Esophagus squamous epithelium (tissue), 4 donors: ENCODE measurements at regions not wholly inside any gene's neighbourhood (a gene's known extent, or its start where the extent isn't known, plus 50 kb on each side); places are given as distances from the start of the nearest gene placed in this dataset.

Experiments
- CTCF ChIP-seq, 6 experiments: fragments of 450-650 bp in 4 of 6; fragments of 200-600 bp in 2 of 6; sonication (generic) in 2 of 6; IDR thresholded peaks; one replicate each; pipeline ENCODE4 v1.5.1; 2016 to 2019; ENCODE audit warnings: antibody characterized with exemption in 6 of 6, mild to moderate bottlenecking in 4 of 6, moderate library complexity in 4 of 6
- POLR2A ChIP-seq, 4 donors: fragments of 450-650 bp; IDR thresholded peaks; one replicate each; pipeline ENCODE4 v1.6.1; 2017; ENCODE audit warnings: antibody characterized with exemption in 4 of 4, mild to moderate bottlenecking in 4 of 4, moderate library complexity in 3 of 4

GRCh38 chr12:114750917-114751316, 66.9 kb upstream of the TBX3 start:
- TF ChIP-seq CTCF (IDR thresholded peaks at IDR 0.05) (no peak), POLR2A (IDR thresholded peaks at IDR 0.05) (no peak)
